Spleen (tissue), 7 donors: ENCODE measurements at regions not wholly inside any gene's neighbourhood (a gene's known extent, or its start where the extent isn't known, plus 50 kb on each side); places are given as distances from the start of the nearest gene placed in this dataset.

Experiments used
- CTCF ChIP-seq, 11 experiments: fragments of 200-600 bp in 7 of 11; fragments of 450-650 bp in 4 of 11; sonication (generic) in 4 of 11; IDR thresholded peaks in 8 of 11; conservative IDR thresholded peaks in 3 of 11; 1 replicate in 7 of 11; 2 replicates in 4 of 11; pipeline versions ENCODE4 v1.4.0 to v1.8.0; 2016 to 2021; ENCODE audit warnings: antibody characterized with exemption in 11 of 11, inconsistent platforms in 4 of 11, mild to moderate bottlenecking in 1 of 11
- POLR2A ChIP-seq, 3 donors: fragments of 450-650 bp; IDR thresholded peaks; one replicate each; pipeline ENCODE4 v1.5.1; 2017; ENCODE audit warnings: antibody characterized with exemption in 3 of 3, mild to moderate bottlenecking in 1 of 3
- POLR2AphosphoS5 ChIP-seq, 3 donors: sonication (generic); formaldehyde crosslinking; IDR thresholded peaks; one replicate each; pipeline ENCODE4 v1.5.1; 2017; ENCODE audit warnings: antibody characterized with exemption in 3 of 3
- donor health status: DM: no; HTN: no; CAD: no; lungs with moderate emphysema.
- donor health status: DM: no; HTN: no; CAD: no.
- donor health status: DM: no; HTN: no; CAD: no.

- TF ChIP-seq CTCF (IDR thresholded peaks at IDR 0.05 in 8 of 11, conservative IDR thresholded peaks at IDR 0.05 in 3 of 11), result no peak
- TF ChIP-seq POLR2AphosphoS5 (IDR thresholded peaks at IDR 0.05), result no peak
- TF ChIP-seq POLR2A (IDR thresholded peaks at IDR 0.05), result no peak
Measured at GRCh38 chr12:30870491-30871265, 55.9 kb upstream of the TSPAN11 start.
